ENCODE measurements at regions not wholly inside any gene's neighbourhood (a gene's known extent, or its start where the extent isn't known, plus 50 kb on each side); places are given as distances from the start of the nearest gene placed in this dataset.
A peak's percentile ranks its signal among the peaks of the same experiment; 100 is the strongest.
"Not testable (repeated sequence)": the region's sequence is repeated elsewhere in the genome, so short reads cannot be mapped to it uniquely, and the experiment has no call there.

DNA sequence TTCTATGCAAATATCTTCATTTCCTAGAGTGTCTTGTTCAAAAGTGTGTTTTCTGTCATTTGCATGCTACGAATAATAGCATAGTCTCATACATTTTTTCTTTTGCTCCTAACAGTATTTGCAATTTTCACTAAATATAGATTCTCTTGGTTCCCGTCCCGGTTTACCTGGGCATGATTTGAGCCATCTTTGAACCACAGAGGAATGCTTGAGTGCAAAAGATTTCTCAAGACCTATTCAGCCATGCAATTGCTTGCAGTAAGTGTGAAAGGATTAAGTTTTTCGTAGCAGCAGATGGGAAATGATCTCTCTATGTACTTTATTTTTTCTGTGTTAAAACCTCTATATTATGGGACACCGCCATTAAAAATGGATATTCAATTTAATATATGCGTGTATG is 733.0 kb downstream of the ZPLD1 start:
- no peak for DNase-seq (ENCODE audit: low read depth in 2 of 2)

DNA sequence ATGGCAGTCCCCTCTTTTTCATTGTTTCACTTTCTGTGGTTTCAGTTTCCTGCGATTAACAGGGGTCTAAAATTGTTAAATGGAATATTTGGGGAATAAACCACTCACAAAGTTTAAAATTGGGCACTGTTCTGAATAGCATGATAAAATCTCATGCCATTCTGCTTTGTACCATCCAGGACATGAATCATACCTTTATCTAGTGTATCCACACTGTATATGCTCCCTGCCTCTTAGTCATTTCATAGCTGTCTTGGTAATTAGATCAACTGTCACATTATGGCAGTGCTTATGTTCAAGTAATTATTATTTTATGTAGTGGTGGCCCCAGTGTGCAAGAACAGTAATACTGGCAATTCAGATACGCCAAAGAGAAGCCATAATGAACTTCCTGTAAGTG is 734.5 kb downstream of the ZPLD1 start:
- no peak for DNase-seq (ENCODE audit: low read depth in 2 of 2)

DNA sequence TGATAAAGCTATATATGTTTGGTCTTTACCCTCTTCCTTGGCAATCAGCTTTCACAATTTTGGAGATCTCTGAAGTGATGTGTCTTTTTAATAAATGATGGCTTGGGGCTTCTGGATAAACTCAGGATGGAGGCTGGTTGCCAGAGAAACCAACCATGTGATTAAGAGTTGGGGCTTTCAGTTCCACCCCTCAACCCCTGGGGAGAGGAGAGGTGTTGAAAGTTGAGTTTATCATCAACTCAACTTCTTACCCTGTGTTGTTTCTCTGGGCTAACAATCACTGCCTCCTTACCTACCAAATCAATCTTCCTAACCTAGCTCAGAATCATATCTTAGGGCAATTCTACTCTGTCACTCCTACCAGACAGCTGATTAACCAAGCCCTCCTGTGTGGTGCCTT is 735.8 kb downstream of the ZPLD1 start:
- no peak for DNase-seq (ENCODE audit: low read depth in 2 of 2)

- DNase-seq (ENCODE audit: low read depth in 2 of 2) = no peak
These were observed 739.1 kb downstream of the ZPLD1 start for GRCh38 chr3:103173940-103174339.

GRCh38 chr3:103181160-103181559 is 746.3 kb downstream of the ZPLD1 start:
- DNase-seq (ENCODE audit: low read depth in 2 of 2) = no peak

- no peak for DNase-seq (ENCODE audit: low read depth in 2 of 2)
These were observed 750.0 kb downstream of the ZPLD1 start for GRCh38 chr3:103184772-103185171.

GRCh38 chr3:103189941-103190340 is 755.1 kb downstream of the ZPLD1 start:
- no peak for DNase-seq (ENCODE audit: low read depth in 2 of 2)

GRCh38 chr3:103195216-103195615 is 760.4 kb downstream of the ZPLD1 start:
- peak; percentile 13 to 29 for DNase-seq (ENCODE audit: low read depth in 2 of 2)

DNA sequence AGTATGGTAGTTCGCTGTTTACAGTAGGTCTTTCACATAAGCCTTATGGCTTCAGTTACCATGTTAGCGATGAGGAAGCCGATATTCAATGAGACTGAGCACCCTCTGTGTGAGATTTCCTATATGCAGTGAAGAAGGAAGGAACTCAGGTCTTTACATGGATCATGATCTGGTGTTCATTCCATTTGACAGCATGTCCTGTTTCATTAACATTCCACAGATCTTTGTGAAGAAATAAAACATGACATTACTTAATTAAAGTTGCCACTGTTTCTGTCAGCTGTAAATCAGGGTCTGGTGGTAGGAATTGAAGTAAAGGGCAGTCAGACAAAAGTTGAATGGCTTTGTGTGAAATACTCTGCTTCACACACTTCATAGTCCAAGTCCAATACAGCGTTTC is 768.6 kb downstream of the ZPLD1 start:
- DNase-seq (ENCODE audit: low read depth in 2 of 2) = no peak

DNA sequence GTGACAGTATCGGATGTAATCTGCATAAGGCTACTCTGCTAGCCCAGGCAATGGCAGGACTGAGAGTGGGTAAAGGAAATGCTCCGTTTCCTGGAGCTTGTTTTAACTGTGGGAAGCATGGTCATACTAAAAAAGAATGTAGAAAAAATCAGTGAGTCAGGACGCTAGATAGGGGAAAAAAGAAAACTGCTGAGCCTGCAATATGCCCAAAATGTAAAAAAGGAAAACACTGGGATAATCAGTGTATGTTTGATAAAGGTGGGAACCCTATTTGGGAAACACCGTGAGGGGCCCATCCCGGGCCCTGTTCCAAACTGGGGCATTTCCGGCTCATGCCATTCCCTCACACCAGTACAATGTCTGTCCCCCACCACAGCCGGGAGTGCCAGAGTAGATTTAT is 775.8 kb downstream of the ZPLD1 start:
- DNase-seq (ENCODE audit: low read depth in 2 of 2) = no peak

DNA sequence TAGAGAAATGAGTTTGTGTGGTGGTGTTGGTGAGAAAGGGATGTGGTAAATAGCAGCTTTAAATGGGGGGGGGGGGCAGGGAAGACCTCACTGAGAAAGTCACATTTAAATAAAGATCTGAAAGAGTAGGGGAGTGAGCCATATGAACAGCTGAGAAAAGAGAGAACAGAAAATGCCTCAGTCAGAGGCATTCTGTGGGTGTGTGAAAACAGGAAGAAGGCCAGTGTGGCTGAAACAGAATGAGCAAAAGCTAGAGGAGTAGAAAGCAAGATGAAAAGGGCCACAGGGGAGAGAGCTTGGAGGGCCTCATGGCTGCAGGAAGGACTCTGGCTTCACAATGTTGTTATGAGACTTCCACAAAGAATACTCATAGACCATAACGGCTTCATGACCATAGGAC is 783.3 kb downstream of the ZPLD1 start:
- no peak for DNase-seq (ENCODE audit: low read depth in 2 of 2)

- no peak for DNase-seq (ENCODE audit: low read depth in 2 of 2)
These were observed 784.0 kb downstream of the ZPLD1 start for GRCh38 chr3:103218793-103219192.

DNA sequence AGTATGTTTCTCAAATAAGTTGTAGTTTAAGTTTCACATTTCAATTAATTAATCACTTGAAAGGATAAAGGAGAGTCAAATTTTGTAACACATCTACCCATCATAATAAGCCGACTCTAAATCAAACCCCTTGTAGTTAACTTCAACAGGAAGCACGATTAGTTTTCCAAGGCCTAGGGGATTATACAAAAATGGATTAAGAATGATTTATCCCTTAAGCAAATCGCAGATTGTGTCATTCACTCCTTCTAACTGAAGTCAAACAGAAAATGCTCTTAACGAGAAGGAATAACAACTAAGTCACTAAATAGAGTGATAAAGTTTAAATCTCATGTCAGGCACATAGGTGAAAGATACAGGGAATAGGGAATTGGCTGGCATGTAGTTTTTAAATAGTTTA is 792.8 kb downstream of the ZPLD1 start:
- no peak for DNase-seq (ENCODE audit: low read depth in 2 of 2)

DNA sequence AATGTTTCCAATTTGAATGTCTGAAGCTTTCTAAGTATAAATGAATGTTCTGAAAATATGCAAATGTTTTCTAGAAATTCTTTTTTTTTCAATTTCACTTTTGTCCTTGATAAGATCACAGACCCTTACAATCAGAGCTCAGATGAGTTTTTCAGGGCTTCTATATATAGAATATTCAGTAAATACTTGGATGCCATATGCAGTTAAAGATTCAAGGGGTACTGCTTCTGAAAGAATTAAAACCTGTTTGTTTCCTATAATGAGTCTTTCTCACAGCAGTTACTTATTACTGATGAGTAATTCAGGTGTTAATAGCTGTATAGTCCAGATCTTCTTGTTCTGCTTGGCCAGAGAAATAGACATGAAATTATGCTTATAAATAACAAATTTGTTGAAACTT is 812.6 kb downstream of the ZPLD1 start:
- no peak for DNase-seq (ENCODE audit: low read depth in 2 of 2)

DNA sequence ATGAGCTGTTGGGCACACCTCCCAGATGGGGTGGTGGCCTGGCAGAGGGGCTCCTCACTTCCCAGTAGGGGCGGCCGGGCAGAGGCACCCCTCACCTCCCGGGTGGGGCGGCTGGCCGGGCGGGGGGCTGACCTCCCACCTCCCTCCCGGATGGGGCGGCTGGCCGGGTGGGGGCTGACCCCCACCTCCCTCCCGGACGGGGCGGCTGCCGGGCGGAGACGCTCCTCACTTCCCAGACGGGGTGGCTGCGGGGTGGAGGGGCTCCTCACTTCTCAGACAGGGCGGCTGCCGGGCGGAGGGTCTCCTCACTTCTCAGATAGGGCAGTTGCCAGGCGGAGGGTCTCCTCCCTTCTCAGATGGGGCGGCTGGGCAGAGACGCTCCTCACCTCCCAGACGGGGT is 820.0 kb downstream of the ZPLD1 start:
- DNase-seq (ENCODE audit: low read depth in 2 of 2) = not testable (repeated sequence)

DNA sequence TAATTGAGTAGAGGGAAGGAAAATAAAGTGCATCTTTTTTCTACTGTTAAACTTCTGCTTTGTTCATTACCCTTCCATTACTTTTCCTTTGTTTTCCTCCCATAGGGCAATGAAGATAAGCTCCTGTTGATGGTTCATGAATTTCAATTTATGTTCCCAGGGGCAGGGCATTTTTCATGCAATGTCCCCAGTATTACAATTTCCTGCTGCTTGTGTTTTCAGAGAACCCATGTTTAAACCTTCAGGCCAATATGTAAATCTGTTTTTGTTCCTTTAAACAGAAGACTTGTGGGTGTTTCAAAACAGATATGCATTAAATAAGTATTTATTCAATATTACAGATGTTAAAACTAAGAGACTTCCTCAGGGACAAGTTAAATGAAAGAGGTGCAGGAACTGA is 834.5 kb downstream of the ZPLD1 start:
- no peak for DNase-seq (ENCODE audit: low read depth in 2 of 2)

GRCh38 chr3:103271575-103271974 is 836.8 kb downstream of the ZPLD1 start:
- no peak for DNase-seq (ENCODE audit: low read depth in 2 of 2)

DNA sequence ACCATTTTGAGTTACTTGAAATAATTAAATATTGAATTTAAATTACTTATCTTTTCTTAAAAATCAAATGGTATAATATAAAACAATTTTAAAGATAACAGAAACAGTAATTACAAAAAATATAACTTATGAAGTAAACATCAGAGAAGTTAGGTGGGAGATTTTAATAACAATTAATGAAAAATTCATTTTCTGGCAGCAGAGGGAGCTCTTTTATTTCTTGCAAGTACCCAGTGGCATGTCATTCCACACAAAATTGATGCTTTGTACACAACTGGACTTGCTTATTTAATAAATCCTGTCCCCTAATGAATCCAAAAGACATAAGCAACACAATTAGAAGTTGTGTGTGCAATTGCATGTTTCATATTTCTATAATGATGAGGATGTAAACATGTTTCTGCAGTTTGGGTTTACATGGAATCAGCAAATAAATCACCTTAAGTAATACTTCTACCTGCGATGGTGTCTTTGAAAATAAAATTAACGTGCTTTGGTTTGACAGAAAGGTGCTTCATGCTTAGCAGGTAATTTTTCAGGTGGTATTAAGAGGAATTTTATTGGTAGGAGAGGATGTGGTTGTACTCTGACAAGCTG is 861.3 kb downstream of the ZPLD1 start:
- DNase-seq (ENCODE audit: low read depth in 2 of 2) = peak; percentile 13

GRCh38 chr3:103297502-103297901 is 862.7 kb downstream of the ZPLD1 start:
- not testable (repeated sequence) for DNase-seq (ENCODE audit: low read depth in 2 of 2)

DNA sequence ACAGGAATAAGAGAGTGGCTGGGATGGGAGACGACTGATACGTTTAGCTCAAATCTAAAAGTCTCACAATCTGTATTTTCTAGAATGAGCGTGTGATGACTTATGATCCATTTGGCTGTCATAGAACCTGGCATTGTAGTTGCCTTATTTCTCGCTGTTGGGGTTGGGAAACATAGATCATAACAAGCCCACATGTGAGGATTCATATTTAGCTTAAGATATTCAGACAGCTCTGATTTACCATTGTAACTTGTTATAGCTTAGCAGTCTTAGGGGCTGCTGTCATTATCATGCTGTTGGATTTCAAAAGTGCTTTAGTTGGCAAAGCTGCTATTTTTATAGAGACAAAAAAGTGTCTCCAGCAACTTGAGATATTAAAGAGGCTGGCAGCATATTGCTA is 871.3 kb downstream of the ZPLD1 start:
- no peak for DNase-seq (ENCODE audit: low read depth in 2 of 2)

GRCh38 chr3:103308921-103309320 is 874.1 kb downstream of the ZPLD1 start:
- DNase-seq (ENCODE audit: low read depth in 2 of 2) = no peak

GRCh38 chr3:103319912-103320311 is 885.1 kb downstream of the ZPLD1 start:
- peak in 1 of 2 experiments; percentile 4 for DNase-seq (ENCODE audit: low read depth in 2 of 2)

- DNase-seq (ENCODE audit: low read depth in 2 of 2) = no peak
These were observed 902.5 kb downstream of the ZPLD1 start for GRCh38 chr3:103337179-103337845.

DNA sequence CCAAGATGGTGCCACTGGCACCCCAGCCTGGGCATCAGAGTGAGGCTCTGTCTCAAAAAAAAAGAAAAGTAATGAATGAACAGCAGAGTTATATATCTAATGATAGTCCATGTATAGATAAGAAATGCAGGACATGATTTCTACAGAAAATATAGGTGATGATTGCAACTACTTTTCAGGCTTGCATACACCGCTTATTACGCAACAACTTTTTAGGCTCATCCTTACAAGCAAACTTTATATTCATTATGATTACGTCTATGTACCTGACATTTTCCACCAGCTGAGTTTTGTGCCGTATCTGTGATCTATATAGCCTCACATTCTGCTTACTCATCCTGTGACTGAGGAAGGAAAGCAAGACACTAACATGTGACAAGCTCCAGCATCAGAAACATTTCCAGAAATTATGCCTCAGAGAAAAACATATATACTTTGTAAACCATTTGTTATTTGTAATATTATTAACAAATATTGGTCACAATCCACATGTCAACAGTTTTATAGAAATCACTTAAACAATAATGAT is 906.3 kb downstream of the ZPLD1 start:
- no peak for DNase-seq (ENCODE audit: low read depth in 2 of 2)

All from fibroblast of skin of left biceps (primary cell).